T-cell (primary cell): ENCODE measurements at regions not wholly inside any gene's neighbourhood (a gene's known extent, or its start where the extent isn't known, plus 50 kb on each side); places are given as distances from the start of the nearest gene placed in this dataset.
"Not testable (repeated sequence)": the region's sequence is repeated elsewhere in the genome, so short reads cannot be mapped to it uniquely, and the experiment has no call there.

Experiments
- ATAC-seq, 4 experiments: fragments of 200-7000 bp in 3 of 4; fragments of 150-1000 bp in 1 of 4; cut with Tn5 transposase; replicated peaks in 1 of 4; 1 replicate in 3 of 4; 2 replicates in 1 of 4; pipeline ENCODE4 v1.10.0; 2021; ENCODE audit warnings: moderate library complexity in 3 of 4, mild to moderate bottlenecking in 2 of 4, moderate number of reproducible peaks in 1 of 4
- CTCF ChIA-PET, 2 donors: fragments of 300-600 bp; sonication (Branson Sonifier 250); formaldehyde crosslinking; loops; one replicate each; lab custom pipeline; 2022; ENCODE audit warnings: antibody characterized with exemption in 2 of 2; lab: Charles Lee
- POLR2A ChIA-PET, 2 donors: fragments of 300-600 bp; sonication (Branson Sonifier 250); formaldehyde crosslinking; loops; one replicate each; lab custom pipeline; 2022; ENCODE audit warnings: antibody characterized with exemption in 2 of 2; lab: Charles Lee
- DNase-seq, 35 experiments: peaks; one replicate each; pipeline versions ENCODE4 v3.0.0 to v3.0.0-alpha.2; 2013 to 2023
- H3K27ac ChIP-seq: one replicate; pipeline ENCODE4 v1.5.1; 2013; ENCODE audit warnings: low read length
- H3K27me3 ChIP-seq, 2 experiments: replicated peaks in 1 of 2; 1 replicate in 1 of 2; 2 replicates in 1 of 2; pipeline versions ENCODE4 v1.6.1 to v1.7.0; 2013; ENCODE audit warnings: low read length in 1 of 2, mixed read lengths in 1 of 2; ENCODE audit not compliant: control insufficient read depth in 2 of 2, insufficient read depth in 2 of 2; ENCODE audit errors: extremely low read depth in 1 of 2
- H3K36me3 ChIP-seq, 2 donors: 1 replicate in 1 of 2; 2 replicates in 1 of 2; pipeline versions ENCODE4 v1.6.1 to v1.7.0; 2013; ENCODE audit warnings: low read length in 1 of 2; ENCODE audit not compliant: control insufficient read depth in 2 of 2, insufficient read depth in 1 of 2; ENCODE audit errors: extremely low read depth in 1 of 2
- H3K4me1 ChIP-seq, 2 experiments: 1 replicate in 1 of 2; 2 replicates in 1 of 2; pipeline versions ENCODE4 v1.6.1 to v1.7.0; 2013; ENCODE audit warnings: low read length in 2 of 2, mixed read lengths in 1 of 2; ENCODE audit not compliant: insufficient read depth in 2 of 2, control insufficient read depth in 1 of 2; ENCODE audit errors: extremely low read depth in 1 of 2
- H3K4me3 ChIP-seq, 2 donors: 1 replicate in 1 of 2; 2 replicates in 1 of 2; pipeline versions ENCODE4 v1.5.1 to v1.7.0; 2013; ENCODE audit warnings: mild to moderate bottlenecking in 2 of 2, low read length in 1 of 2, moderate library complexity in 1 of 2; ENCODE audit not compliant: control insufficient read depth in 1 of 2; ENCODE audit errors: extremely low read depth in 1 of 2
- H3K9me3 ChIP-seq: 2 replicates; pipeline ENCODE4 v1.7.0; 2013
- H3K27ac Mint-ChIP-seq, 2 donors: one replicate each; pipeline ENCODE4 v1.8.0; 2020 to 2021; ENCODE audit warnings: mild to moderate bottlenecking in 2 of 2, mixed read lengths in 2 of 2
- H3K27me3 Mint-ChIP-seq, 2 donors: one replicate each; pipeline ENCODE4 v1.8.0; 2021 to 2022; ENCODE audit warnings: mixed read lengths in 2 of 2
- H3K36me3 Mint-ChIP-seq: one replicate; pipeline ENCODE4 v1.8.0; 2021; ENCODE audit warnings: mixed read lengths
- H3K4me1 Mint-ChIP-seq, 3 donors: one replicate each; pipeline ENCODE4 v1.8.0; 2020 to 2022; ENCODE audit warnings: mixed read lengths in 3 of 3, mild to moderate bottlenecking in 1 of 3
- H3K4me3 Mint-ChIP-seq, 3 donors: one replicate each; pipeline ENCODE4 v1.8.0; 2020 to 2022; ENCODE audit warnings: mild to moderate bottlenecking in 3 of 3, mixed read lengths in 3 of 3, moderate library complexity in 3 of 3
- H3K9me3 Mint-ChIP-seq, 3 donors: one replicate each; pipeline ENCODE4 v1.8.0; 2020 to 2022; ENCODE audit warnings: mixed read lengths in 3 of 3
- WGBS: methylation state at CpG from one replicate; pipeline ENCODE4 v1.1.5; 2013; ENCODE audit warnings: missing lambda C conversion rate; ENCODE audit not compliant: insufficient coverage; 5-methylcytosine and 5-hydroxymethylcytosine counted together

- ChIA-PET POLR2A (no interaction called here), CTCF (no interaction called here)
- H3K27ac ChIP-seq = no peak overlapping the region
- Mint-ChIP-seq H3K36me3 (no peaks in the 10 kb centered on the region), H3K9me3 (no peaks in the 10 kb centered on the region), H3K4me1 (no peaks in the 10 kb centered on the region), H3K4me3 (no peak overlapping the region), H3K27me3 (peaks cover 0 to 3% of the 10 kb centered on the region in 2 donors), H3K27ac (no peak overlapping the region)
- WGBS = 90% methylated on average over 8 of the region's 10 CpGs
- H3K4me3 ChIP-seq = no peak overlapping the region
- DNase-seq (no peak), ATAC-seq (no peak)
- no peaks in the 10 kb centered on the region for H3K27me3 ChIP-seq
- no peaks in the 10 kb centered on the region for H3K9me3 ChIP-seq
- H3K4me1 ChIP-seq = no peaks in the 10 kb centered on the region
- H3K36me3 ChIP-seq = no peaks in the 10 kb centered on the region
Observed at GRCh38 chr22:36083056-36083455, 54.4 kb upstream of the RBFOX2 start.

GRCh38 chr22:36081023-36081431 is 52.4 kb upstream of the RBFOX2 start:
- Mint-ChIP-seq H3K4me3 (no peak overlapping the region), H3K9me3 (no peaks in the 10 kb centered on the region), H3K4me1 (no peaks in the 10 kb centered on the region), H3K27ac (no peak overlapping the region), H3K27me3 (peaks cover 0 to 3% of the 10 kb centered on the region in 2 donors), H3K36me3 (no peaks in the 10 kb centered on the region)
- no peak overlapping the region for H3K4me3 ChIP-seq
- H3K27ac ChIP-seq = no peak overlapping the region
- ChIA-PET CTCF (interaction anchor here in 1 of 2 donors (1.0 kb wide), 1 partner anchor 16 kb away, joined by 3 read pairs; no protein-coding TSS in a partner anchor), POLR2A (no interaction called here)
- DNase-seq (no peak), ATAC-seq (no peak)
- H3K36me3 ChIP-seq = no peaks in the 10 kb centered on the region
- H3K27me3 ChIP-seq = no peaks in the 10 kb centered on the region
- no peaks in the 10 kb centered on the region for H3K9me3 ChIP-seq
- 93% methylated on average over 3 of the region's 6 CpGs for WGBS
- H3K4me1 ChIP-seq = no peaks in the 10 kb centered on the region

GRCh38 chr22:36080281-36080680 is 51.7 kb upstream of the RBFOX2 start:
- POLR2A ChIA-PET, H3K4me1 ChIP-seq, H3K27me3 ChIP-seq, H3K9me3 Mint-ChIP-seq, H3K4me1 Mint-ChIP-seq, H3K4me3 Mint-ChIP-seq, H3K36me3 ChIP-seq, H3K9me3 ChIP-seq, H3K27ac Mint-ChIP-seq, H3K27ac ChIP-seq, DNase-seq, H3K36me3 Mint-ChIP-seq, H3K27me3 Mint-ChIP-seq, H3K4me3 ChIP-seq, ATAC-seq: not testable (repeated sequence)
- CTCF ChIA-PET = interaction anchor here in 1 of 2 donors (1.0 kb wide), 1 partner anchor 15 kb away, joined by 3 read pairs; no protein-coding TSS in a partner anchor

DNA sequence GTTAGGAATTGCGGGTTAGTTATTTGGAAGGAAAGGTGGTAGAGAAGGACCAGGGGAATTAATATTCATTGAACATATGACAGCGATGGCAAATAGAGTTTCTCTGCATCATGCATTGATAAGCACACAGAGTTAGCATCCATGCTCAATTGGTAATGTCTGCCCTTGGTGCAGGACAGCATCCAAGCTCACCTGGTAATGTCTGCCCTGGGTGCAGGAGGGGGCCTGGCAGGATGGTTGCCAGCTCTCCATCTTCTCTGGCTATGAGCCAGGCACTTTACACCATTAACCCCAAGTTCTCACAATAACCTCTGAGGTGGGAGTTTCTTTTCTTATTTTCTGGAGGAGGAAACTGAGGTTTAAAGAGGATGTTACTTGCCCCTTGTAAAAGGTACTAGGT is 50.4 kb upstream of the RBFOX2 start:
- Histone ChIP-seq H3K36me3 (no peaks in the 10 kb centered on the region), H3K27me3 (no peaks in the 10 kb centered on the region), H3K27ac (no peak overlapping the region), H3K9me3 (no peaks in the 10 kb centered on the region), H3K4me3 (no peak overlapping the region), H3K4me1 (no peaks in the 10 kb centered on the region)
- Mint-ChIP-seq H3K4me1 (no peaks in the 10 kb centered on the region), H3K4me3 (no peak overlapping the region), H3K9me3 (no peaks in the 10 kb centered on the region), H3K27me3 (peaks cover 0 to 3% of the 10 kb centered on the region in 2 donors), H3K27ac (no peak overlapping the region), H3K36me3 (no peaks in the 10 kb centered on the region)
- ATAC-seq (no peak), DNase-seq (no peak)
- POLR2A ChIA-PET = no interaction called here
- CTCF ChIA-PET = interaction anchor here in 1 of 2 donors (0.5 kb wide), 1 partner anchor 29 kb away, joined by 4 read pairs; no protein-coding TSS in a partner anchor
- WGBS = 90% methylated on average over 1 of the region's 2 CpGs
